Left ventricle myocardium inferior (tissue), 1 donor: ENCODE measurements at regions not wholly inside any gene's neighbourhood (a gene's known extent, or its start where the extent isn't known, plus 50 kb on each side); places are given as distances from the start of the nearest gene placed in this dataset.

Source experiments
- DNase-seq: peaks from one replicate; pipeline ENCODE4 v3.0.0-alpha.2; 2020
- H3K27ac ChIP-seq: fragments of 200-600 bp; replicated peaks from 2 replicates; pipeline ENCODE4 v1.8.0; 2021
- H3K27me3 ChIP-seq: fragments of 200-600 bp; 2 replicates; pipeline ENCODE4 v1.8.0; 2021; ENCODE audit warnings: low read depth
- H3K36me3 ChIP-seq: fragments of 200-600 bp; 2 replicates; pipeline ENCODE4 v1.8.0; 2021
- H3K4me1 ChIP-seq: fragments of 200-600 bp; 2 replicates; pipeline ENCODE4 v1.8.0; 2021
- H3K4me3 ChIP-seq: fragments of 200-600 bp; 2 replicates; pipeline ENCODE4 v1.8.0; 2021; ENCODE audit warnings: mild to moderate bottlenecking, moderate library complexity
- H3K9me3 ChIP-seq: fragments of 200-600 bp; replicated peaks from 2 replicates; pipeline ENCODE4 v1.8.0; 2021
- intact Hi-C: fragments of 100-400 bp; cut with micrococcal nuclease; formaldehyde crosslinking; loops from one replicate; pipeline ENCODE4 v1.11.0; 2022
- TF ChIP-seq, protein P1 (sequence below): fragments of 200-600 bp; IDR thresholded peaks from 2 replicates; pipeline ENCODE4 v1.8.0; 2021; ENCODE audit warnings: antibody characterized with exemption, mild to moderate bottlenecking, borderline replicate concordance
- donor health status: DM: no; HTN: yes; CAD: no; lungs with severe emphysema.

DNA sequence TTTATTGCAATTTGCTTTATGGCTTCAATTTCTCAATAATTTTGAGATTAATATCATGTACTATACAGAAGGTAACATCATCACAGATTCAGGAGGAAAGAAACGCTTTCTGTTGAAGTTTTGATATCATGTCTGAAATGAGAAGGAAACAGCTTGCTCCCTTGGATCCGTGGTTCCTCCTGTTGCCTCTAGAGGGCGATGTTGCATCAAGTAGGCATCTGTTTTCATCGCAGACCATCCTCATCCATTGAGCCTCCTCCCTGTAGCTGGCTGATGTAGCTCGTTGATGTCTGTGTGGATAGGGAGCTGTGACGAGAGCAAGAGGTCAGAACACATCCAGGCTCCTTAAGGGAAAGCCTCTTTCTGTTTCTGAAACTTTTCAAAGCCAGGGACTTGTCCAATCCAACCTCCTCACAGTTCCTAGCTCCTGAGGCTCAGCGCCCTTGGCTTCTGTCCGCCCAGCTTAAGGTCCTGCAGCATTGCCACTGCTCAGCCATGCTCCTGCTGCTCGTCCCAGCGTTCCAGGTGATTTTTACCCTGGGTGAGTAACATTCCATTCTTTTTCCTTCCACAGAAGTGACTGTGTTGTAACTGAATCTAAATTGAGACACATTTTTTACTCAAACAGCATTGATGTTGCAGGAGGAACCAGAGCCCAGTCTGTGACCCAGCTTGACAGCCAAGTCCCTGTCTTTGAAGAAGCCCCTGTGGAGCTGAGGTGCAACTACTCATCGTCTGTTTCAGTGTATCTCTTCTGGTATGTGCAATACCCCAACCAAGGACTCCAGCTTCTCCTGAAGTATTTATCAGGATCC lies 304.8 kb upstream of the OR4E1 start:
- Histone ChIP-seq H3K36me3 (no peaks in the 10 kb centered on the region), H3K4me3 (no peak overlapping the region), H3K9me3 (peaks cover 7% of the 10 kb centered on the region), H3K27ac (no peak overlapping the region), H3K27me3 (peaks cover 16% of the 10 kb centered on the region), H3K4me1 (no peaks in the 10 kb centered on the region)
- DNase-seq = no peak
- TF ChIP-seq, protein P1, sequence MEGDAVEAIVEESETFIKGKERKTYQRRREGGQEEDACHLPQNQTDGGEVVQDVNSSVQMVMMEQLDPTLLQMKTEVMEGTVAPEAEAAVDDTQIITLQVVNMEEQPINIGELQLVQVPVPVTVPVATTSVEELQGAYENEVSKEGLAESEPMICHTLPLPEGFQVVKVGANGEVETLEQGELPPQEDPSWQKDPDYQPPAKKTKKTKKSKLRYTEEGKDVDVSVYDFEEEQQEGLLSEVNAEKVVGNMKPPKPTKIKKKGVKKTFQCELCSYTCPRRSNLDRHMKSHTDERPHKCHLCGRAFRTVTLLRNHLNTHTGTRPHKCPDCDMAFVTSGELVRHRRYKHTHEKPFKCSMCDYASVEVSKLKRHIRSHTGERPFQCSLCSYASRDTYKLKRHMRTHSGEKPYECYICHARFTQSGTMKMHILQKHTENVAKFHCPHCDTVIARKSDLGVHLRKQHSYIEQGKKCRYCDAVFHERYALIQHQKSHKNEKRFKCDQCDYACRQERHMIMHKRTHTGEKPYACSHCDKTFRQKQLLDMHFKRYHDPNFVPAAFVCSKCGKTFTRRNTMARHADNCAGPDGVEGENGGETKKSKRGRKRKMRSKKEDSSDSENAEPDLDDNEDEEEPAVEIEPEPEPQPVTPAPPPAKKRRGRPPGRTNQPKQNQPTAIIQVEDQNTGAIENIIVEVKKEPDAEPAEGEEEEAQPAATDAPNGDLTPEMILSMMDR = peak; percentile 66
- intact Hi-C loops = no loop called here

DNA sequence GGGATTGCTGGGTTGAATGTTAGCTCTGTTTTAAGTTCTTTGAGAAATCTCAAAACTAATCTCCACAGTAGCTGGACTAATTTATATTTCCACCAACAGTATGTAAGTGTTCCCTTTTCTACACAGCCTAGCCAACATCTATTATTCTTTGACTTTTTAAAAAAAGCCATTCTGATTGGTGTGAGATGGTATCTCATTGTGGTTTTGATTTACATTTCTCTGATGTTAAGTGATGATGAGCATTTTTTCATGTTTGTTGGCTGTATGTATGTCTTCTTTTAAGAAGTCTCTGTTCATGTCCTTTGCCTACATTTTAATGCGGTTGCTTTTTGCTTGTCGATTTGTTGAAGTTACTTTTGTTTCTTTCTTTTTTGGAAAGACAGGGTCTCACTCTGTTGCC lies 301.1 kb upstream of the OR4E1 start:
- DNase-seq = no peak
- no peak overlapping the region for H3K4me3 ChIP-seq
- H3K4me1 ChIP-seq = no peaks in the 10 kb centered on the region
- TF ChIP-seq, protein P1 = no peak
- H3K27me3 ChIP-seq = peaks cover 16% of the 10 kb centered on the region
- intact Hi-C loops = no loop called here
- H3K36me3 ChIP-seq = no peaks in the 10 kb centered on the region
- H3K27ac ChIP-seq = no peak overlapping the region
- H3K9me3 ChIP-seq = no peaks in the 10 kb centered on the region

GRCh38 chr14:21965042-21965441 lies 291.4 kb upstream of the OR4E1 start:
- no peaks in the 10 kb centered on the region for H3K4me1 ChIP-seq
- H3K36me3 ChIP-seq = no peaks in the 10 kb centered on the region
- H3K9me3 ChIP-seq = peaks cover 5% of the 10 kb centered on the region
- DNase-seq = no peak
- H3K27ac ChIP-seq = no peak overlapping the region
- H3K27me3 ChIP-seq = no peaks in the 10 kb centered on the region
- H3K4me3 ChIP-seq = no peak overlapping the region
- intact Hi-C loops = no loop called here
- TF ChIP-seq, protein P1 = no peak

DNA sequence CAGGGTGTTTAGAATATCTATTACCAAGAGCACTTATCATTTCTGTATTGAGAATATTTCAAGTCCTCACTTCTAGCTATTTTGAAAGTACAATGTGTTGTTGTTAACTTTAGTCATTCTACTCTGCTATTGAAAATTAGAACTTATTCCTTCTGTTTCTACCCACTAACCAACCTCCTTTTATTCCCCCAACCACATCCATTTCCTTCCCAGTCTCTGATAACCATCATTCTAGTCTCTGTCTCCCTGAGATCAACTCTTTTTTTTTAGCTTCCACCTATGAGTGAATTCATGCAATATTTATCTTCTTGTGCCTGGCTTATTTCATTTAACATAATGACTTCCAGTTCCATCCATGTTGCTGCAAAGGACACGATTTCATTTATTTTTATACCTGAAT lies 290.6 kb upstream of the OR4E1 start:
- Histone ChIP-seq H3K36me3 (no peaks in the 10 kb centered on the region), H3K9me3 (peaks cover 5% of the 10 kb centered on the region), H3K27me3 (peaks cover 4% of the 10 kb centered on the region), H3K27ac (no peak overlapping the region), H3K4me1 (no peaks in the 10 kb centered on the region), H3K4me3 (no peak overlapping the region)
- TF ChIP-seq, protein P1 = no peak
- intact Hi-C loops = no loop called here
- no peak for DNase-seq

GRCh38 chr14:21960636-21961035 lies 287.0 kb upstream of the OR4E1 start:
- Histone ChIP-seq H3K9me3 (peaks cover 9% of the 10 kb centered on the region), H3K4me3 (no peak overlapping the region), H3K27ac (no peak overlapping the region), H3K4me1 (no peaks in the 10 kb centered on the region), H3K36me3 (no peaks in the 10 kb centered on the region), H3K27me3 (peaks cover 8% of the 10 kb centered on the region)
- TF ChIP-seq, protein P1 = no peak
- intact Hi-C loops = no loop called here
- DNase-seq = no peak
